Islet precursor cell (in vitro differentiated cells): ENCODE measurements at regions not wholly inside any gene's neighbourhood (a gene's known extent, or its start where the extent isn't known, plus 50 kb on each side); places are given as distances from the start of the nearest gene placed in this dataset.
"Not testable (repeated sequence)": the region's sequence is repeated elsewhere in the genome, so short reads cannot be mapped to it uniquely, and the experiment has no call there.

Source experiments
- DNase-seq: peaks from one replicate; pipeline ENCODE4 v3.0.0-alpha.2; 2018

DNA sequence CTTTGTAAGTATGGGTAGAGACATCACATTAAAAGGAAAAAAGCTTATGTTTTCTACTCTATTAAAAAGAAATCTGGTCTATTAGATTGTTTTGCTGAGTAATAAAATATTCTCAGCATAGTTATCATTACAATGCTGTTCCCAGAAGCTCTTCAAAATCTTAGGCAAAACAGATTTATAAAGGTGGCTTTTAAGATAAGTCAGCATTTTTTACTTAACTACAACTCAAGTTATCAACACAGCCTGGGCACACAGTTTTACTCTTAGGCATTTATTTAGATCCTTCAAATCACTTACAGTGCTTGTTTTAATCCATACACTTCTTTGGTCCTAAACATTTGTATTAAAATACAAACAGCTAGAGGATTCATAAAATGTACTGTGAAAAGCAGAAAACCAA is 534.8 kb upstream of the NCAM2 start:
- no peak for DNase-seq

DNA sequence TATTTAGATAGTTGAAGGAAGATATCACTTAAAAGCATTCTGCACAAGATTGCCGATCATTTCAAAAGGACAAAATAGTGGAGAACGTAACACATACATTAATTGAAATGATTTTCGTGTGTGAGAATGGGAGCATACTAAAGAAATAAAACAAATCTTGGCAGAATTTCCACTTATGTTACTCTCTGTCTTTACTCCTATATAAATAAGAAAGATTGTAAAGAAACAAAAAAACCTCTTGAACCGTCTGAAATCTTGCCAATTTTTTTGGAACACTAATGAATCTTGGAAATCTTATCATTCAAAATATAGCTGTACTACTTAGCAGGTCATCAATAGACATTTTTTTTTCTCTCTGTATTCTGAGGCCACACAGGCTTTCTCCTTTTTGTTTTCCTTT is 528.8 kb upstream of the NCAM2 start:
- no peak for DNase-seq

DNA sequence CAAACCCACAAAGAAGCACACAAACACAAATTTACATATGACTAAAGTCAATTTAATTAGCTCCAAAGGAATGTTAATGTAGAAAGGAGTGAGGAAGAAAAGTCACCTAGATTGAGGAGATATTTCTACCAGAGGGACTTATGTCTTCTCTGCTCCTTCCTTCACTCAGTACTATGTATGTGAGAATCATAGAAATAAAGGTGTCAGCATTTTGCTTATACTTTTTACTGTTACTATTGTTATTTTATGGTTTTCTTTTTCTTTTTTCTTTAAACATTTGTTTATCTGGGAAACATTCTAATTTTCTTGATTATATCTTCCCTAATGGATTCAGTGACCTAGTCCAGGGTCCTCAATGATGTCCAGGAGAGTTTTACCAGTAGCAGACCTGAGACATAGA is 511.9 kb upstream of the NCAM2 start:
- no peak for DNase-seq

DNA sequence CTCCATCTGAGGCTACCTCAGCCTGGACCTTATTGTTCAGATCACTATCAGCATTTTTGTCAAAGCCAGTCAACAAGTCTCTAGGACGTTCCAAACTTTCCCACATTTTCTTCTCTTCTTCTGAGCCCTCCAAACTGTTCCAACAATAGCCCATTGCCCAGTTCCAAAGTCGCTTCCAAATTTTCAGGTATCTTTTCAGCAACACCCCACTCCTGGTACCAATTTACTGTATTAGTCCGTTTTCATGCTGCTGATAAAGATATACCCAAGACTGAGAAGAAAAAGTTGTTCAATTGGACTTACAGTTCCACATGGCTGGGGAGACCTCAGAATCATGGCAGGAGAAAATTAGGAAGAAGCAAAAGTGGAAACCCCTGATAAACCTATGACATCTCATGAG is 495.3 kb upstream of the NCAM2 start:
- not testable (repeated sequence) for DNase-seq

DNA sequence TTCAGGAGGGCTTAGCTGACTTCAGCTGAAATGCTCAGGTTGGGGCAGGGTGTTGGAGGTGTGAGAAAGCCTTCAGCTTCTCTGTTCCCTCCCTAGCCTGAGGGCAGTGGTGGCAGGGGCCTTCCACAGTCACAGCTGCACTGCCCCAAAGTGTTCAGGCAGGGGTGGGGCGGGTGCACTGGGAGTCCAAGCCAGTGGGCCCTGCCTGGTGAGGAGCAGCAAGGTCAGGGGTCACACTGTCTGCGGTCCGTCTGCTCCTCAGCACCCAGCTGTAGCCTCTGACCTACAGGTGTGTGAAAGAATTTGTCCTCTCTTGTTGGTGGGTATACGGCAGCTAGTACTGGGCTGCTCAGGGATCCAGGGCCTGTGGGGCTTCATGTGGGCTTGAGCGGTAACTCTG is 490.4 kb upstream of the NCAM2 start:
- no peak for DNase-seq

DNA sequence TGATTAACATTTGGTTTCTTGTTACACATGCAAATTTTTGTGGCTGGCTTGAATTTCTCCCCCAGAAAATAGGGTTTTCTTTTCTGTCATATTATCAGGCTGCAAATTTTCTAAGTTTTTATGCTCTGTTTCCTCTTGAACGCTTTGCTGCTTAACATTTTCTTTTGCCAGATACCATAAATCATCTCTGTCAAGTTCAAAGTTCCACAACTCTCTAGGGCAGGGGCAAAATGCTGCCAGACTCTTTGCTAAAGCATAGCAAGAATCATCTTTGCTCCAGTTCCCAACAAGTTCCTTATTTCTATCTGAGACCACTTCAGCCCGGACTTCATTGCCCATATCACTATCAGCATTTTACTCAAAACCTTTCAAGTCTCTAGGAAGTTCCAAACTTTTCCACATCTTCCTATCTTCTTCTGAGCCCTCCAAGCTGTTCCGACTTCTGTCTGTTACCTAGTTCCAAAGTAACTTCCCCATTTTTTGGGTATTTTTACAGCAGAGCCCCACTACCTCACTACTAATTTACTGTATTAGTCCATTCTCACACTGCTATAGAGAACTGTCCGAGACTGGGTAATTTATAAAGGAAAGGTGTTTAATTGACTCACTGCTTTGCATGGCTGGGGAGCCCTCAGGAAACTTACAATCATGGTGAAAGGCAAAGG is 486.9 kb upstream of the NCAM2 start:
- no peak for DNase-seq

DNA sequence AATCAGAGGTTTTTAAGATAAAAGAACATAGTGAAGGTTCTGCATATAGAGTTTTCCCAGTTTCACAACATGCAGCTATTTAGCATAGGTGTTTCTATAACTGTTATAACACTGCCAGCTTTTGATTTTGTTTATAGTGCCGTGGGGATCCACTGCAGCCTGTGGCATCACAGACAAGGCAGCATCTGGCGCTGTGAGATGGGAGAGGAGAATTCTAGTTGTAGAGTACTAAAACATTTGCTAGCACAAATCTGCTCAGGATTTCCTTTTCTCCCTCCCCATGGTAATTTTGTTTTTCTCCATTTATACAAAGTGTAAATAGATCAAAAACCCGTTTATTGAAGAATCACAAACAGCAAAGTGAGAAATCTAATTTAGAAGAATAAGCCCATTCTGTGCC is 482.8 kb upstream of the NCAM2 start:
- DNase-seq = no peak

DNA sequence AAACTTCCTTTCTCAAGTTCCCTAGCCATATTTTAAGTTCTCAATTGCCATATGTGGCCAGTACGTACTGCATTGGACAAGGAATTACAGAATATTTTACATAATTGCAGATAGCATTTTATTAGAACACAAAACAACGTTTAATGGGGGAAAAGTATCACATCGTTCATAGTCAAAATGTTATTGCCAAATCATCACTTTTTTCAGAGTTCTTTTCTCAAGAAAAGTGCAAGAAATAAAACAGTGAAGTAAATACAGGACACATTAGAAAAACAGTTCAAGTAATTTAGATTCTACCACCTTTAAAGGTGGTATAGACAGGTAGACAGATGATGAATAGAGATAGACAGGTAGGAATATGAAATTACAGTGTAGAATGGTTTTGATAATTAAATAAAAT is 479.1 kb upstream of the NCAM2 start:
- DNase-seq = no peak

DNA sequence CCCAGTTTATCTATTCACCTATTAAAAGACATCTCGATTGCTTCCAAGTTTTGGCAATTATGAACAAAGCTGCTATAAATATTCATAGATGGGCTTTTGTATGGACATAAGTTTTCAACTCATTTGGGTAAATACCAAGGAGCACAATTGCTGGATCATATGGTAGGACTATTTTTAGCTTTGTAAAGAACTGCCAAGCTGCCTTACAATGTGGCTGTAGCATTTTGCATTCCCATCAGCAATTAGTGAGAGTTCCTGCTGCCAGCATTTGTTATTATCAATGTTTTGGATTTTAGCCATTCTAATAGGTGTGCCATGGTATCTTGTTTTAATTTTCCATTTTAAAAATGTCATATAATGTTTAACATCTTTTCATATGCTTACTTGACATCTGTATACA is 475.6 kb upstream of the NCAM2 start:
- no peak for DNase-seq

DNA sequence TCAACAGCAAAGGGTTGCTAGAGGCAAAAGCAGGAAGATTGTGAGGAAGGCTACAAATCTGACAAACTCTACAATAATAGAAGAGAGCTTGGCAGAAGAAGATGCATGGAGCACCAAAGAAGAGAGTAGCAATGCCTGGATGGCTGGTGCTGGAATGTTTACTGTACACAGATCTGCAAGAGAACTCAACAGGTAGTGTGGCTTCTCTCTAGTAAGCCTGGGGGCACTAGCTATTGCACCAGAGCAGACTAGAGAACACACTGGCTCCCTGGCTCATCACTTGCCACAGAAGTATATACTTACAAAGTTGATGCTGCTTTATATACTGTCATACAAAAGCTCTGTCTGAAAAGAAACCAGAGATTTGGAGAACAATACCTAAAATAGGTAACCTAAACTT is 475.0 kb upstream of the NCAM2 start:
- DNase-seq = peak; percentile 74

DNA sequence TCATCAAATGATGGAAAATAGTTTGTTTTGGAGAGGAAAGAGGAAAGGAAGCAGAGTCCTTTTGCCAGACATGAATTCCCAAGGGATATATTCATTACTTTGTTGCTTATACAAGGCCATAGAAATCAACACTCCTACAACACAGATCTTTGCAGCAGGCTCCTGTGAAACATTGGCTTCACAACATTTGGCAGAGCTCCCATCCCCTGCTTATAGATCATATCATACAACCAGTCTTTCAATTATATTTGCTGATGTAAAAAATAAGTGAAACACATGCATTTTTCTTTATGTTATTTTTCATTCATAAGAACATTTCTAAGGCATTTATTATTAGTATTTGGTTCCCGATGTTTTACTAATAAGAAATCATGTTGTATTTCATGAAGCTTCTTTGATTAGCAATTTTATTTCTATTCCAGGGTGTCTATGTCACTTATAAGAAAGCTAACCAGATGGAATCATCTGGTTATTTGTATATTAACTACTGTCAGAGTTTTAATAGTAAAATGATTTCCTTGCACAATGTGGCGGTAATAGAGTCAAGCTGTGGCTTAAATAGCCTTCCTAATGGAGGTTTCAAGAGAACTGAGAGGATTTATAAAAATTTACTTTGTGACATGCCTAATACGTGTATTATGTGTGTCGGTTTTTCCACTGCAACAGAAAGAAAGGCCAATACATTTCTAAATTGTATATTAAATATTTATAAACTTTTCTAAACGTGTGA is 470.3 kb upstream of the NCAM2 start:
- no peak for DNase-seq

DNA sequence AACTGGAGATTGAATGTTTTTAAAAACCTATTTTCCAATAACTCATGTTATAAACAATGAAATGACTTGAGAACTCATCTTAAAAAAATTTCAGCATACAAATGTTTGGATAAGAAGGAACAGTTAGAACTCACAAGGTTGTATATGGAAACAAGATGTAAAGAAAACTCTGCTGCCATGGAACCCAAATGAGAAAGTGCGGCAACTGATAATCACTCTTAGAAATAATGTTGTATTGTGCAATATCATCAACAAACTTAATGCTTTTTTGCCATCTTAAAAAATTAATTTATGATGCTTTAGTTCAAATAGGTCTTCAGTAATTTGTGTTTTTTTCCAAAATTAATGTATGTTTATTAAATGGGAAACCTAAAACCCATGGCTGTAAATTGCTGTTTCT is 461.1 kb upstream of the NCAM2 start:
- no peak for DNase-seq

DNA sequence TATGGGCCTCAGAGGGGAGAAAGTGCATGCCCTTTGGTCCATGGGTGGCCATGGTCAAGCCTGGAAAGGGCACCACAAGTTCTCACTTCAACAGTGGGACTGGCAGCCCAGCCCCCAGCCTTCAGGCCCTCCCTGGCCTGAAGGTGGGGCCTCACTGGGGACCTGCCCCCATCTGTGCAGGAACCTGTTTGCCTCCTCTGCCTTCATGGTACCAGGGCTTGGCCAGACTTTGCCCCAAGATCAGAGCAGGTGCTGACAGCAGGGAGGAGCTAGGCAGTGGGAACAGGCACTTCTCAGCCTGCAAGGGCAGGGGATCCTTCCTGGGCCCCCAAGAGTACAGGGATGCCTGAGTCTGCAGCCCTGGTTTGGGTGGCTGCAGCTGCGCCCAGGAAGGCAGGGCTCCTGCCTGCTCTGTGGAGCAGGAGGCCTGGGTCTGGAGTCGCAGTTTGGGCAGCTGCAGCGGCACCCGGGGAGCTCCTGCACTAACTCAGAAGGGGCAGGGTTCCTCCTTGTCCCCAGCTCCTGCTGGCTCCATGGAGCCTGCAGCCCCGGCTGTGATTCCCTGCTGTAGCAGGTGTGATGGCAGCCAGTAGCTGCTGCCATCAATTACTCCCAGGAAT is 460.1 kb upstream of the NCAM2 start:
- DNase-seq = no peak

DNA sequence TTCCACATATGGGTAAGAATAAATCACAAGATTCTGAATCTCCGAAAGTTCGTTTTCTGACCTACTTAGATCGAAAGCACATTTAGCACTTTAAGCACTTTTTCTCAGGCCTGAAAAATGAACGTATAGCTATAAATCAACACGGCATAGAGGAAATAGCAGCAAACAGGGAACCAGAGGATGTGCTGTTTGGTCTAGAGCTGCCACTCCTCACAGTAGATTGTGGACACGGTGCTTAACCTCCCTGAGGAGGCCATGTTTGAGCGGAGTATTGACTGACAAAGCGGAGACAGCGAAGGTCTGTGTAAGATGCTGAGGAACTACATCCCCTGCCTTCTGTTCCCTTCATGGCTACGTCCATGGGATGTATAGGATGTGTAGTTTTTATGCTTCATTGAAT is 452.8 kb upstream of the NCAM2 start:
- DNase-seq = no peak

DNA sequence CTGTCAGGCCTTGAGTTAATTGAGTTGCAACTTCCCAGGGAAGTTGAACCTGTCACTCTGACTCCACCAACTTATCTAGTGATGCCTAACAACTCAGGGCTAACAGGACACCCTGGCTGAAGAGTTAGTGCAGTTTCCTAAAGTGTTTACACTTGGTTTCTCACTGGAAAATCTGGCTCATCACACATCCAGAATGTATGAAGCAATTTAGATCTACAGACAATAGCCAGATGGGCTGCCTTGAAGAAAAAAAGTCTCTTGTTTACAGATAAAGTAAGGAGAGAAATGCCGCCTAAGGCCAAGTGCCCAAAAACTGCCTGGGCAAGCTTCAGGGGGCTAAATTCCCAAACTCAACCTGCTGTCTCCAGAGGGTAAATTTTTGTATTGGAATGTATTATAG is 446.3 kb upstream of the NCAM2 start:
- DNase-seq = no peak

DNA sequence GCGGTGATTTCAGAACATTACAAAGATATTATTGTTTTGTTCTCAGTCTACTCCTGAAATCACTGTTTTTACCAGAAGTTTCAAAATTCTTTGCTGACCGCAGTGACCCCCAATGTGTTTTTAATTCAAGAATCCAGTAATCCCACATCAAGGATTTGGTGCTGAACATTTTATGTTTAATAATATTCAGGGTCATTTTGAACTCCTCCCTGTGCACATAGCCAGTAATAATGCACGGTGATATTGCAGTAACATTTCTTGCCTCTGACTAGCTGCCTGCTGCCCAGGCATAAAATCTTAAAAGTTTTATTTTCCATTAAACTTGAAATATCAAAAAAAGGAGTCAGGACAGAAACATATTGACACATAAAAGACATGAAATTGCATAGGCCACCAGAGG is 443.4 kb upstream of the NCAM2 start:
- no peak for DNase-seq

DNA sequence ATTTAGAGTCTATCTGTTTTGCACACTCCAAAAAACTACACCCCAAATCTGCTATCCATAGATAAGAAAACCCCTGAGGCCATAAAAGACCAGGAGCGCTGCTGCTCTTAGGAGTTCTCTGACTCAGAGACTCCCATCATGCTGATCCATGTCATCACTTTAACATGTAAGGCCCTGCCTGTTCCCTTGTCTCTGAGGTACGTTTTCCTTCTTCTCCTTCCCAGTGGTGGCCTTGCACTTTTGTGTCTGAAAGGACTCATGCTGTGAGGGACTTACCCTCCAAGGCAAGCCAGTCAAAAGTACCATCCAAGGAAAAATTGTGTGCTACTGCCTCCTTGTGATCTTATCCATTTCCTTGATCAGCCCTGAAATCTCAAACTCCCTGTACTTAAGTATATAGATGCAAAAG is 427.4 kb upstream of the NCAM2 start:
- peak; percentile 82 for DNase-seq

DNA sequence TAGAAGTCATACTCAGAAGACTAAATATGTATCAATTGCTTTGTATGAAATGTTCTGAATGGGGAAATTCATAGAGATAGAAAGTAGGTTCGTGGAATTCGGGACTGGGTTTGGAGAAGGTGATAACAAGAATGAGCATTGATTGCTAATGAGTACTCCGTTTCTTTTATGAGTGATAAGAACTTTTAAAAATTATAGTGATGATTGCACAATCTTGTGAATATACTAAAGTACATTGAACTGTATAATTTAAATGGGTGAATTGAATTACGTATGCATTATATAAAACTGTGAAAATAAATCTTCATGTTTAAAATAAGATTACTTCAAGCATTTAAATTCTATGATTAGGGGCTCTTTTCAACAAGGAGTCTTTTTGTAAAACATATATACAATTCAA is 425.6 kb upstream of the NCAM2 start:
- DNase-seq = no peak

DNA sequence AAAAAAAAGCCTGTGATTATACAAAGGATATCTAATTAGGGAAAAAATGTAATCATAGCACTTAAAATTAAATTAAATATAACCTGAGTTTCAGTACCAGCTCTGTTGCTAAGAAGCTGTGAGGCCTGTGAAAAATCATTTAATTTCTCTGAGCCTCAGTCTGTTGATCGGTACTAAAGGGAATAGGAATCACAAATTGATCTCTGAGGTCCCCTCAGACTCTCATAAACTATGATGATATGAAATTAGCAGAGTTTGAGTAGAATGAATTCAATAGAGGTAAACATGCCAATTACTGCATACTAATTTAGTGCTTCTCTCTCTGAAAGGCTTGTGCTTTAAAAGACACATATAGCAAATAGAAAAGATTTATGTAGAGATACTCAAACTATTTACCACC is 416.8 kb upstream of the NCAM2 start:
- DNase-seq = no peak

DNA sequence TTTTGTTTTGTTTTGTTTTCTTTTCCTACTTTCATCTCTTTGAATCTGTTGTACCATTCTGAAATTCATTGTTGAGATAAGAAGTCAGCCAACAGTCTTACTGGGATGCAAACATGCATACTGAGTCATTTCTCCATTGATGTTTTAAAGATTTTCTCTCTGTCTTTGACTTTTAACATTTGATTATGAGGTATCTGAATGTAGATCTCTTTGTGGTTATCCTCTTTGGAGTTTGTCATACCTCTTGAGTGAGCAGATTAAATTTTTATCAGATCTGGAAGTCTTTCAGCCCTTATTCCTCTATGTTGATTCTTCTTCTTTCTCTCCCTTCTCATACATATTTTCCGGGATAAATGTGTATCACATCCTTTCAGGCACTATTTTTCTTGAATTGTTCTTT is 406.9 kb upstream of the NCAM2 start:
- no peak for DNase-seq

DNA sequence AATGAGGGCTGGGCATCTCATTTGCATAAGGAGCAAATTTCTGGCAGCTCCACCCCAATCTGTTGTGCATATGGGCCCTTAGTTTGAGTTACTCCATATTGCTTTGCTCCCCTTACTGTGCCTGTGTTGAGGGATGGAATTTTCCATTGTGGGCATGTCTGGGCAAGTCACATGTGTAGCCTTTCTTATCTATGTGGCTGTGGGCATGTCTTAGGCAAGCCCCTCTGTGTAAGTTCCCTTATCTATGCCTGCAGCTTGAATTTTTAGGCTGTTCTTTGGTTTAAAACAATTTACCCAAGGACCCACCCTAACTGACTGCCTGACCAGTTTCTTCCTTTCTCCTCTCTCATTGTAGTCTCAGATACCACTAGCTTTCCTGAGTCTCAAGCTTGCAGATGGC is 405.7 kb upstream of the NCAM2 start:
- no peak for DNase-seq

DNA sequence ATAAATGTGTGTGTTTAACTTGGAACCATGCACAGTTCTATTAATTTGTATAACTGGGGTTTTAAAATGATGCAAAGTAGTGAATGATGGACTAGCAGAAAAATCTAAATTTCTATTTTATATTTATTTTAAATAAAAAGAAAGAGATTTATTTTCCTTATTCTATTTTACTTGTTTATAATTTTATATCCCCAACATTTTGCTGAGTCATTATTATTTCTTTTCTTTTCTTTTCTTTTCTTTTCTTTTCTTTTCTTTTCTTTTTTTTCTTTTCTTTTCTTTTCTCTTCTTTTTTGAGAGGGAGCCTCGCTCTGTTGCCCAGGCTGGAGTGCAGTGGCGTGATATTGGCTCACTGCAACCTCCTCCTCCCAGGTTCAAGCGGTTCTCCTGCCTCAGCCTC is 395.0 kb upstream of the NCAM2 start:
- DNase-seq = no peak

DNA sequence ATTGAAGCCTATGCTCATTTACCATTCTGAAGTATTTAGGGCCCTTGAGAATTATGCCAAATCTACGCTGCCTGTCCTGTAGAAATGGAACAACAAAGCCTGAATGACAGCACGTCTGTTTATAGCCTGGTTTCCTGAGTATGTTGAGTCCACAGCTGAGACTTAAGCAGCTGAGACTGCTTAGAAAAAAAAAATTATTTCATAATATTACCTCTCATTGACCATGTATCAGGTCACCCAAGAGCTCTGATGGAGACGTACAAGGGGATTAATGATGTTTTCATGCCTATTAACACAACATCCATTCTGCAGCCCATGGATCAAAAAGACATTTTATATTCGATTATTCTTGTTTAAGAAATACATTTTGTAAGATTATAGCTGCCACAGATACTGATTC is 387.2 kb upstream of the NCAM2 start:
- no peak for DNase-seq

DNA sequence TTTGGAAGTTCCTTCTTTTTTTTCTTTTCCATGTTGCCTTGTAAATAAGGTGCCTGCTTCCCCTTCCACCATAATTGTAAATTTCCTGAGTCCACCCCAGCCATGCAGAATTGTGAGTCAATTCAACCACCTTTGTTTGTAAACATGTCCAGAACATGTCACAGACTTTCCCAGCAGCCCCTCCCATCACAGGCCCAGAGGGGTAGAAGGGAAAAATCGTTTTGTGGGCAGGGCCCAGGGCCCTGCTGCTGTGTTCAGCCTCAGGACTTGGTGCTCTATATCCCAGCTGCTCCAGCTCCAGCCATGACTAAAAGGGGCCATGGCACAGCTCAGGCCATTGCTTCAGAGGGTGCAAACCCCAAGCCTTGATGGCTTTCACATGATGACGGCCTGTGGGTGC is 384.6 kb upstream of the NCAM2 start:
- DNase-seq = no peak

DNA sequence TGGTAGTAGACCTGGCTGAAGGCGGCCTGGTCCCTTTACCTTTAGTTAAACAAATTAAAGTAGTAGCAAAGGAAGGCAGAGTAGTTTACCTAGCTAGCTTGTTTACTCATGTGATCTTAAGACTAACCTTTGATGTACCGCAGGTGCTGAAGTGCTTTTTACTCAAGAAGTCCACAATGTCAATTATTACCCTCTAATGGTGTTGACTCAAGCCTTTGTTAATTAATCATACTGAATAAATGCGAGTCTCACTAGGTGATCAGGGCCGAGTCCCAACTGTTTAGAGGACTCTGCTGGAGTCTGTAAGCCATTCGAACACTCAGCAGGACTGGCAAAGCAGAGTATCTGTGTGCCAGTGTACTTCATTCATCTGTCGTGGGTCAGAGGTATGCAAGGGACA is 381.1 kb upstream of the NCAM2 start:
- DNase-seq = no peak
